Kidney (tissue), 13 donors: ENCODE measurements at regions not wholly inside any gene's neighbourhood (a gene's known extent, or its start where the extent isn't known, plus 50 kb on each side); places are given as distances from the start of the nearest gene placed in this dataset.
A peak's percentile ranks its signal among the peaks of the same experiment; 100 is the strongest.

Experiments used
- DNase-seq, 5 donors: peaks; one replicate each; pipeline ENCODE4 v3.0.0-alpha.2; 2013 to 2020
- FAIRE-seq: peaks from 2 replicates; lab custom pipeline; 2012; peaks lifted over from hg19 to GRCh38; lab: Jason Lieb, UNC
- H3K27ac ChIP-seq, 2 donors: one replicate each; pipeline ENCODE4 v1.7.0; 2013; ENCODE audit warnings: low read depth in 2 of 2, low read length in 2 of 2, inconsistent platforms in 1 of 2
- H3K27me3 ChIP-seq: one replicate; pipeline ENCODE4 v1.7.1; 2013; ENCODE audit warnings: low read length, inconsistent platforms; ENCODE audit not compliant: control insufficient read depth, insufficient read depth
- H3K36me3 ChIP-seq, 3 donors: one replicate each; pipeline versions ENCODE4 v1.7.0 to v1.7.1; 2013; ENCODE audit warnings: low read length in 3 of 3, control low read depth in 1 of 3, inconsistent platforms in 1 of 3; ENCODE audit not compliant: insufficient read depth in 3 of 3, control insufficient read depth in 2 of 3
- H3K4me1 ChIP-seq, 3 donors: one replicate each; pipeline versions ENCODE4 v1.7.0 to v1.7.1; 2013; ENCODE audit warnings: low read length in 3 of 3, inconsistent platforms in 1 of 3, low read depth in 1 of 3; ENCODE audit not compliant: control insufficient read depth in 2 of 3, insufficient read depth in 2 of 3
- H3K4me3 ChIP-seq, 3 donors: one replicate each; pipeline versions ENCODE4 v1.7.0 to v1.8.1; 2013; ENCODE audit warnings: low read length in 3 of 3, control low read depth in 1 of 3, inconsistent platforms in 1 of 3
- H3K9ac ChIP-seq, 3 donors: one replicate each; pipeline versions ENCODE4 v1.7.0 to v1.7.1; 2013; ENCODE audit warnings: low read length in 3 of 3, control low read depth in 1 of 3, inconsistent platforms in 1 of 3
- H3K9me3 ChIP-seq, 3 donors: one replicate each; pipeline versions ENCODE4 v1.7.0 to v1.7.1; 2013; ENCODE audit warnings: low read length in 3 of 3, control low read depth in 1 of 3, inconsistent platforms in 1 of 3; ENCODE audit not compliant: control insufficient read depth in 2 of 3, insufficient read depth in 1 of 3
- CTCF ChIP-seq: IDR thresholded peaks from 3 replicates; pipeline ENCODE4 v1.5.1; 2012; ENCODE audit warnings: mild to moderate bottlenecking, moderate library complexity, borderline replicate concordance; ENCODE audit not compliant: insufficient read depth; ENCODE audit errors: extremely low read depth
- intact Hi-C: fragments of 100-400 bp; cut with DNase I; formaldehyde crosslinking; loops from one replicate; pipeline ENCODE4 v1.11.1; 2022
- donor health status: control.
- donor health status: control.
- donor health status: control.
- donor health status: control.
- donor health status: control.
- donor health status: DM: yes; HTN: yes; CAD: no.
- donor health status: Normal renal cell carcinoma (clear cell type).

GRCh38 chr20:24773168-24773567 is 175.9 kb upstream of the CST7 start:
- no peaks in the 10 kb centered on the region for H3K4me1 ChIP-seq
- H3K27me3 ChIP-seq, result no peaks in the 10 kb centered on the region
- H3K9ac ChIP-seq, result no peak overlapping the region
- no peaks in the 10 kb centered on the region for H3K9me3 ChIP-seq
- DNase-seq (no peak), FAIRE-seq (no peak)
- H3K36me3 ChIP-seq, result no peaks in the 10 kb centered on the region
- TF ChIP-seq CTCF, result no peak
- intact Hi-C loops, result no loop called here
- no peak overlapping the region for H3K4me3 ChIP-seq
- no peak overlapping the region for H3K27ac ChIP-seq

GRCh38 chr20:24773751-24774201 is 175.3 kb upstream of the CST7 start:
- no peak for TF ChIP-seq CTCF

GRCh38 chr20:24775966-24776365 is 173.1 kb upstream of the CST7 start:
- intact Hi-C loops, result no loop called here
- Histone ChIP-seq H3K27me3 (no peaks in the 10 kb centered on the region), H3K9me3 (no peaks in the 10 kb centered on the region), H3K4me1 (peaks cover 0 to 7% (median 3%) of the 10 kb centered on the region in 3 donors), H3K4me3 (no peak overlapping the region), H3K9ac (no peak overlapping the region), H3K27ac (no peak overlapping the region), H3K36me3 (no peaks in the 10 kb centered on the region)
- TF ChIP-seq CTCF, result no peak
- no peak for DNase-seq
- FAIRE-seq, result no peak

More at GRCh38 chr20:24773751-24774201, 175.3 kb upstream of the CST7 start:
- no peak for FAIRE-seq
- no peak overlapping the region for H3K9ac ChIP-seq
- H3K9me3 ChIP-seq, result no peaks in the 10 kb centered on the region
- H3K4me1 ChIP-seq, result peaks cover 0 to 3% (median 0%) of the 10 kb centered on the region in 3 donors
- no peaks in the 10 kb centered on the region for H3K36me3 ChIP-seq
- H3K27me3 ChIP-seq, result no peaks in the 10 kb centered on the region
- DNase-seq, result peak in 1 of 5 donors; percentile 9
- no peak overlapping the region for H3K4me3 ChIP-seq
- intact Hi-C loops, result no loop called here
- no peak overlapping the region for H3K27ac ChIP-seq

GRCh38 chr20:24776755-24777271 is 172.3 kb upstream of the CST7 start:
- FAIRE-seq (no peak), DNase-seq (peak in 1 of 5 donors; percentile 26)
- Histone ChIP-seq H3K27ac (no peak overlapping the region), H3K27me3 (no peaks in the 10 kb centered on the region), H3K36me3 (no peaks in the 10 kb centered on the region), H3K4me3 (no peak overlapping the region), H3K9ac (no peak overlapping the region), H3K4me1 (peaks cover 0 to 7% (median 3%) of the 10 kb centered on the region in 3 donors), H3K9me3 (no peaks in the 10 kb centered on the region)
- TF ChIP-seq CTCF, result no peak
- intact Hi-C loops, result no loop called here
